ENCODE measurements at regions not wholly inside any gene's neighbourhood (a gene's known extent, or its start where the extent isn't known, plus 50 kb on each side); places are given as distances from the start of the nearest gene placed in this dataset.
A peak's percentile ranks its signal among the peaks of the same experiment; 100 is the strongest.

- TF ChIP-seq CTCF (IDR thresholded peaks at IDR 0.05; ENCODE audit: low read depth, low read length), result no peak
- DNase-seq (ENCODE audit: low read depth in 2 of 2), result no peak
- H3K4me3 ChIP-seq (replicated peaks in 1 of 2; ENCODE audit: low read depth in 2 of 2, low read length in 2 of 2), result no peak overlapping the region
These were observed 132.3 kb upstream of the PTCHD1 start for GRCh38 chrX:23202326-23202725.

- no peak overlapping the region for H3K4me3 ChIP-seq (replicated peaks in 1 of 2; ENCODE audit: low read depth in 2 of 2, low read length in 2 of 2)
- TF ChIP-seq CTCF (IDR thresholded peaks at IDR 0.05; ENCODE audit: low read depth, low read length), result no peak
- no peak for DNase-seq (ENCODE audit: low read depth in 2 of 2)
These were observed 111.5 kb upstream of the PTCHD1 start for GRCh38 chrX:23223169-23223568.

DNA sequence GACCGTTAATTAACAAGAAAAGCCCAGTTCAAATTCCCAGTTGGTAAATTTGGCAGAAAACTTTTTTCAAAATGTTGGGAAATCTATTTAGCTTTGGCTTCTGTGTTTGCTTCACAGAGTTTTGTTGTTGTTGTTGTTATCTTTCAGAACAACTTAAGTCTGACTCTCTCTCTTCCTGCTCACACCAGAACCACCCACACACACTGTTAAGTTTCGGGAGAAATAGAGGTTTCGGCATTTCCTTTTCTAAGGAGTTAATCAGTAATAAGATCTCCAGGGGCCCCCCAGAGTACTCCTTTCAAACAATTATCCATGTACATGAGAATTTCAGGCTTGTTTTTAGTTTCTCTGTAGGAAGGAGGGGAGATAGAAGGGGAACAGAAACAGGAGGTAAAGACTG is 106.2 kb upstream of the PTCHD1 start:
- no peak for DNase-seq (ENCODE audit: low read depth in 2 of 2)
- H3K4me3 ChIP-seq (replicated peaks in 1 of 2; ENCODE audit: low read depth in 2 of 2, low read length in 2 of 2), result no peak overlapping the region
- TF ChIP-seq CTCF (IDR thresholded peaks at IDR 0.05; ENCODE audit: low read depth, low read length), result no peak

DNA sequence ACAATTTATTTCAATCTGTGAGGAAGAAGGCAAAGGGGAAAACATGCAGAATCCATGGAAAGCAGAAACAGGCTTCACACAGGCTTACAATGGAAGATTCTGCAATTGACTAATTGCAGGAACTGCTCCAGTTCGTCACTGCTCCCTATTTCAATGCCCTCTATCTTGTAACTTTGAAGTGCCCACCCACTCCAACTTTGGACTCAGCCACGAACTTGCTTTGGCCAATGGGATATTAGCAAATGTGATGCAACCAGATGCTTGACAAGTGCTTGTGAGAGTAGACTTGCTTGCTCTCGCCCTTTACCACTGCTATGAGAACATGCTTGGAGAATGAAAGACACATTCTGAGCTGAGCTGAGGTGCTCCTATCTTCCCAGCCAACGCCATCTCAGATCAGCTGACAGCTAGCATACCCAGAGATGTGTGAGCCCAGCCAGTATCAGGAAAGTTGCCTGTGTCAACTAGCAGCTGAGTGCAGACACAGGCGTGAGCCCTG is 105.7 kb upstream of the PTCHD1 start:
- no peak for DNase-seq (ENCODE audit: low read depth in 2 of 2)
- no peak overlapping the region for H3K4me3 ChIP-seq (replicated peaks in 1 of 2; ENCODE audit: low read depth in 2 of 2, low read length in 2 of 2)
- TF ChIP-seq CTCF (IDR thresholded peaks at IDR 0.05; ENCODE audit: low read depth, low read length), result no peak

DNA sequence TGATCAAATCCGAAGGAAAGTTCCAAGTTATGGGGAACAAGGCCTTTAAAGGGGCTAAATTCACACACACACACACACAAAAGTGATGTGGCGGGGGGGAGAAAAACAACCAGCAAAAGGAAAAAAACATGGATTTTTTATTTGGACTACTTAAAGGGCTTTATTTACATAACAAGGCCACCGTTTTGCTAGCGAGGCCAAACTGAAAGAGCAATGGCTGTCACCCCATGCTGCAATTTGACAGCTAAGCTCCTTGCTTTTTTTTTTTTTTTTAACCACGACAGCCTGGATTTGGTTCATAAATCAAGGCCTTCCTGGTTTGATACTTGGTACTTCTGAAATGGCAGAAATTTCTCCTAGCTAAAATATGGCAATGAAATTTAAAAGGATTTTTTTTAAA is 99.6 kb upstream of the PTCHD1 start:
- DNase-seq (ENCODE audit: low read depth in 2 of 2), result no peak
- no peak for TF ChIP-seq CTCF (IDR thresholded peaks at IDR 0.05; ENCODE audit: low read depth, low read length)
- H3K4me3 ChIP-seq (replicated peaks in 1 of 2; ENCODE audit: low read depth in 2 of 2, low read length in 2 of 2), result no peak overlapping the region

DNA sequence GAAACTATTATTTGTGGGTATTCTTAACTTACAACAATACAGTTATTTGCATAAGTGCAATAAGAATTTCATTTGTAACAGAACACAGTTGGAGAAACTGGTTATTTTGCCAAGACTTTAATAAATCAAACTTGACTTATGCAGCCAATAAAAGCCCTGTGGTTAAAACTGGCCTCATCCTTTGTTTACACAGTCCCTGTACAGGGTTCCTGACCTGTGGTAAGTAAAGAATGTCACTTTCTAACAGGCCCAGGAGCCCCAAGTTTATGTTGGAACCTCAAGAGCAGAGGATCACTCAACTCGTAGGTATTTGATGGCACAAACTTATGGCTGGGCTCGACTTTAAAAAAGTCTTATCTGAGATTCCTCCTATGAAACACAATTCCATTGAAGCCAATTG is 88.6 kb upstream of the PTCHD1 start:
- no peak for TF ChIP-seq CTCF (IDR thresholded peaks at IDR 0.05; ENCODE audit: low read depth, low read length)
- peak in 1 of 2 donors; percentile 0 for DNase-seq (ENCODE audit: low read depth in 2 of 2)

GRCh38 chrX:23248187-23248586 is 86.5 kb upstream of the PTCHD1 start:
- H3K4me3 ChIP-seq (replicated peaks in 1 of 2; ENCODE audit: low read depth in 2 of 2, low read length in 2 of 2), result no peak overlapping the region
- no peak for TF ChIP-seq CTCF (IDR thresholded peaks at IDR 0.05; ENCODE audit: low read depth, low read length)
- no peak for DNase-seq (ENCODE audit: low read depth in 2 of 2)

More for the DNA sequence above, 88.6 kb upstream of the PTCHD1 start:
- no peak overlapping the region for H3K4me3 ChIP-seq (replicated peaks in 1 of 2; ENCODE audit: low read depth in 2 of 2, low read length in 2 of 2)

Data from cardiac fibroblast (primary cell).